WI38 (cell line): ENCODE measurements at regions not wholly inside any gene's neighbourhood (a gene's known extent, or its start where the extent isn't known, plus 50 kb on each side); places are given as distances from the start of the nearest gene placed in this dataset.

ENCODE experiments used
- H3K4me3 ChIP-seq: 2 replicates; pipeline ENCODE4 v1.5.1; 2011; ENCODE audit warnings: low read depth, mild to moderate bottlenecking, control low read depth, low read length
- TF ChIP-seq, protein P1 (sequence below): IDR thresholded peaks from 2 replicates; pipeline ENCODE4 v1.5.1; 2012; ENCODE audit warnings: low read depth, mild to moderate bottlenecking, control low read depth, low read length

- H3K4me3 ChIP-seq, result no peak overlapping the region
- TF ChIP-seq, protein P1, sequence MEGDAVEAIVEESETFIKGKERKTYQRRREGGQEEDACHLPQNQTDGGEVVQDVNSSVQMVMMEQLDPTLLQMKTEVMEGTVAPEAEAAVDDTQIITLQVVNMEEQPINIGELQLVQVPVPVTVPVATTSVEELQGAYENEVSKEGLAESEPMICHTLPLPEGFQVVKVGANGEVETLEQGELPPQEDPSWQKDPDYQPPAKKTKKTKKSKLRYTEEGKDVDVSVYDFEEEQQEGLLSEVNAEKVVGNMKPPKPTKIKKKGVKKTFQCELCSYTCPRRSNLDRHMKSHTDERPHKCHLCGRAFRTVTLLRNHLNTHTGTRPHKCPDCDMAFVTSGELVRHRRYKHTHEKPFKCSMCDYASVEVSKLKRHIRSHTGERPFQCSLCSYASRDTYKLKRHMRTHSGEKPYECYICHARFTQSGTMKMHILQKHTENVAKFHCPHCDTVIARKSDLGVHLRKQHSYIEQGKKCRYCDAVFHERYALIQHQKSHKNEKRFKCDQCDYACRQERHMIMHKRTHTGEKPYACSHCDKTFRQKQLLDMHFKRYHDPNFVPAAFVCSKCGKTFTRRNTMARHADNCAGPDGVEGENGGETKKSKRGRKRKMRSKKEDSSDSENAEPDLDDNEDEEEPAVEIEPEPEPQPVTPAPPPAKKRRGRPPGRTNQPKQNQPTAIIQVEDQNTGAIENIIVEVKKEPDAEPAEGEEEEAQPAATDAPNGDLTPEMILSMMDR, result no peak
Measured at GRCh38 chr10:31136386-31136785, 104.7 kb upstream of the ZNF438 start.

DNA sequence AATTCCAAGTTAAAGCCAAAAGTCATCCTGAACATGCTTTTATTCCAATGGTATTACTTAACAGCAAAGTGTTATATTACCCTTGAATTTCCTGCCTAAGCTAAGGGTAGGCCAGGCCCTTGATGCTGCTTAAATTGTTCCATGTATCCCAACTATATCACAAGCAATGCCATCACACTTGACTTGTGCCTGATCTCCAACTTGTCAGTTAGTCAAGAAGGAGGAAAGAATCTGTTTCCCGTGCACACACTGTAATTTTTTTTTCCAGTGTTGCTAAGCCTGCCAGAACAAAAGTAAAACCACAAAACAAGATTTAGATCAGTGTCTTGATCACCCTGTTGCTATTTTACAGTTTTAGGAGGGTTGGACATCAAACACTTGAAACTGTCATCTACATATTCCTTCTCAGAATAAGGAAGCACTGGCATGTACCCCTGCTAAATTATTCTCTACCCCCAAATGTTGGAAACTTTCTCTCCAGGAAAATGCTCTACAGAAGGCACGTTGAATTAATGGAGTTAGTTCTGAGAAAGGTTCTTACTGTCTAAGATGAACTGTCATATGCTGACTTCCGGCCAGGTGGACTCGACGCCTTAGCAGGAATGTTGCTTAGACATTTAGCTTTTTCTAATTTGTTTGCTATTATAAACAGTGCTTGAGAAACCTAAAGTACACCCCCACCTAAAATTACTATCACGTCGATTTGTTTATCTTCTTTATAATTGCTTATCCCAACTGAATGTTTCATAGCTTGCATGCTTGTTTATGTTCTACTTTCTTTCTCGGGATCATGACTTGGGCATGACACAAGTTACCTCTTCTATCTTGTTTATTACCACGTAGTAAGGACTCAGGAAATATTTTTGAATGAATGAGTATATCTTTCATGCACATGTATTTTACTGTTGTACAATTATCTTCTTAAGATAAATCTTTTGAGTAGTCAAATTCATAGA is 105.5 kb upstream of the ZNF438 start:
- TF ChIP-seq, protein P1, result no peak
- H3K4me3 ChIP-seq, result no peak overlapping the region

- TF ChIP-seq, protein P1, result no peak
- H3K4me3 ChIP-seq, result no peak overlapping the region
Measured at GRCh38 chr10:31138026-31138553, 106.4 kb upstream of the ZNF438 start.

DNA sequence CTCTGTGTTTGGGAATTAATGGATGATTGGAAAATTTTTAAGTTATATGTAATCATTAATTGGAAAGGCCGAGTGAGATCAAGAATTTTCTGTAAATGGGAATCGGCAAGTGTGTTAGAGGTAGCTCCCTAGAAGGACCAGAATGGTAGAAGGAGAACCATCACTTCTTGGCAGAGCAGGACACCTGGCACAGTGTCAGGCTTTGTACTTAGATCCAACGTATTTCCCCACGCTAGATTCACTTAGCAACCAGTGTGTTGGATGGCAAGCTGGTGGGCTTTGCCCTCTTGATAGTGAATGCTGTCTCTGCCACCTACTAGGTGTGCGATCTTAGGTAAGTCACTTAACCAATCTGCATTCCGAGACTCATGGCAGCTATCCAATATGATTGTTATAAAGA is 107.8 kb upstream of the ZNF438 start:
- H3K4me3 ChIP-seq, result no peak overlapping the region
- TF ChIP-seq, protein P1, result no peak

DNA sequence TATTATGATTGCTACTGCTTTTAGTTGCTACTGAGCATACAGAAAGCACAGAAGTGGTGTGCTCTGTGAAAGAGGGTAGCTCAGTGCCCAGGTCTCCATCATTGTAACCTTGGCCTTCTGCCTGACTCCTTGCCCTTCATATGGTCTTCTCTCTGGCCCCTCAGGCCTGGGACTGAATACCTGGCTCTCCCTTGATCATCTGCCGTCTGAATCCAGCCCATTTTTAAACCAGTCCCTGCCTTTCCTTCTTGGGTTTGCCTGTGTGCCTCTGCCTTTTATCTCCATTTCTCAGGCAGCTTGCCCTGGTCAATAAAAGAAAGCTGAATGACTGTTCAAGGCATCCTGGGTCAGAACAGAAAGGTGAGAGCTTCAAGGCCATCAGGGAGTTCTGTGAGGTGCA is 109.1 kb upstream of the ZNF438 start:
- H3K4me3 ChIP-seq, result no peak overlapping the region
- TF ChIP-seq, protein P1, result no peak

DNA sequence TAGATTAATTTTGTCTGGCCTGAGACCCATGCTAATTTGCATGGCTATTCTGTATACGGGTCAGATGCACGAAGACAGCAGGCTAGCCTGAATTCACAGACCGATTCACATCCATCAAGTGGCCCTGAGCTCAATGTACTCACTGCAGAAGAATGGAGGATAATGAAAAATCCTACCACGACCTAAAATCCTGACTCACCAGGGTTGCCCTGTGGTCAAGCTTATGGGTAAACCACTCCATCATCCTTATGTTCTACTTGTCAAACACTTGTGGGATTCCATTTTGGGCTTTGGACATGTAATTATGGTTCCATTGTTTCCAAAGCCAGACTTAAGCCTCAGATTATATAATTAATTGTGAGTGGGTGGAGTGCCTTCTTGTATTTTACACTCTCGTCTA is 110.4 kb upstream of the ZNF438 start:
- TF ChIP-seq, protein P1, result no peak
- H3K4me3 ChIP-seq, result no peak overlapping the region

GRCh38 chr10:31143331-31143935 is 111.8 kb upstream of the ZNF438 start:
- H3K4me3 ChIP-seq, result no peak overlapping the region
- TF ChIP-seq, protein P1, result no peak
